H1 (cell line): ENCODE measurements at regions not wholly inside any gene's neighbourhood (a gene's known extent, or its start where the extent isn't known, plus 50 kb on each side); places are given as distances from the start of the nearest gene placed in this dataset.

ENCODE experiments used
- BRCA1 ChIP-seq: IDR thresholded peaks from 2 replicates; pipeline ENCODE4 v1.6.1; 2012; ENCODE audit warnings: low read depth, low read length, improper control_type of control experiment
- CTCF ChIP-seq, 3 experiments: IDR thresholded peaks; 1 replicate in 2 of 3; 2 replicates in 1 of 3; pipeline versions ENCODE4 v1.5.1 to v1.6.1; 2011; ENCODE audit warnings: low read length in 3 of 3, mild to moderate bottlenecking in 3 of 3, inconsistent platforms in 2 of 3, low read depth in 1 of 3, moderate library complexity in 1 of 3; ENCODE audit not compliant: insufficient read depth in 1 of 3; ENCODE audit errors: control extremely low read depth in 1 of 3
- GTF2F1 ChIP-seq: IDR thresholded peaks from 2 replicates; pipeline ENCODE4 v1.6.1; 2012; ENCODE audit warnings: low read depth, low read length, improper control_type of control experiment, borderline replicate concordance
- JUND ChIP-seq: IDR thresholded peaks from 2 replicates; pipeline ENCODE4 v1.6.1; 2011; ENCODE audit warnings: mild to moderate bottlenecking, improper control_type of control experiment, low read length
- MAX ChIP-seq: IDR thresholded peaks from 2 replicates; pipeline ENCODE4 v1.6.1; 2012; ENCODE audit warnings: inconsistent platforms
- POLR2A ChIP-seq, 2 experiments: IDR thresholded peaks; 1 replicate in 1 of 2; 2 replicates in 1 of 2; pipeline ENCODE4 v1.6.1; 2011; ENCODE audit warnings: low read depth in 2 of 2, low read length in 2 of 2, mild to moderate bottlenecking in 2 of 2; ENCODE audit errors: control extremely low read depth in 1 of 2
- POLR2AphosphoS5 ChIP-seq: IDR thresholded peaks from 2 replicates; pipeline ENCODE4 v1.6.1; 2011; ENCODE audit warnings: low read depth, low read length
- RBBP5 ChIP-seq: IDR thresholded peaks from 2 replicates; pipeline ENCODE4 v1.7.1; 2012; ENCODE audit warnings: low read depth, mild to moderate bottlenecking, inconsistent platforms, low read length, moderate library complexity, borderline replicate concordance
- SAP30 ChIP-seq: fragments of 300-600 bp; sonication (generic); IDR thresholded peaks from 2 replicates; pipeline ENCODE4 v1.7.1; 2012; ENCODE audit warnings: low read length, moderate library complexity, mild to moderate bottlenecking, inconsistent platforms; ENCODE audit not compliant: insufficient read depth, insufficient replicate concordance

GRCh38 chr11:37727371-37727770, 1129.3 kb upstream of the RAG2 start:
- no peak for TF ChIP-seq RBBP5
- no peak for TF ChIP-seq SAP30
- no peak for TF ChIP-seq GTF2F1
- TF ChIP-seq POLR2AphosphoS5: no peak
- TF ChIP-seq POLR2A (IDR thresholded peaks at IDR 0.05; ENCODE audit: control extremely low read depth in 1 of 2, low read depth in 2 of 2, low read length in 2 of 2): no peak
- TF ChIP-seq CTCF (IDR thresholded peaks at IDR 0.05; ENCODE audit: control extremely low read depth in 1 of 3, insufficient read depth in 1 of 3, low read depth in 1 of 3, low read length in 3 of 3): no peak
- no peak for TF ChIP-seq JUND
- TF ChIP-seq MAX: no peak
- TF ChIP-seq BRCA1: no peak
